ENCODE measurements at regions not wholly inside any gene's neighbourhood (a gene's known extent, or its start where the extent isn't known, plus 50 kb on each side); places are given as distances from the start of the nearest gene placed in this dataset.

DNA sequence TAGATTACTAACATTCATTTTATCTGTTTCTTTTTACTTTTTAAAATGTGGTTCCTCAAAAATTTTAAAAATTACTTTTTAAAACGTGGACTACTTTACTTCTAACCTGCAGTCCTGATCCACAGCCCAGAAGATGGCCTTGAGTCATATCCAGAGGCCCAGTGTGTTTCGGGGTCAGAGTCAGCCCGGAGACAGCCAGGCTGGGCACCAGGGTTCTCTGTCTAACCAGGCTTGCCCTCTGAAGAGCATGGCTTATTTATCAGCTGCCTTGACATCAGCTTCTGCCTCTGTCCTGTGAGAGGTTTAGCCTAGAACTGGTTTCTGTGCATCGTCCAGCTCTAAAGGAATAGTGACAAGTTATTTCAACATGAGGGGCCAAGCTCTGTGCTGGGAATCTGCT is 332.0 kb downstream of the FGF9 start:
- TF ChIP-seq NRF1 (IDR thresholded peaks at IDR 0.05; ENCODE audit: low read depth, low read length) (no peak), ELF1 (IDR thresholded peaks at IDR 0.05) (no peak), TCF12 (IDR thresholded peaks at IDR 0.05) (no peak), RXRA (IDR thresholded peaks at IDR 0.05; ENCODE audit: borderline replicate concordance, low read depth) (no peak), FOSL2 (IDR thresholded peaks at IDR 0.05; ENCODE audit: borderline replicate concordance, low read depth) (no peak)
- TF ChIP-seq, protein P1, sequence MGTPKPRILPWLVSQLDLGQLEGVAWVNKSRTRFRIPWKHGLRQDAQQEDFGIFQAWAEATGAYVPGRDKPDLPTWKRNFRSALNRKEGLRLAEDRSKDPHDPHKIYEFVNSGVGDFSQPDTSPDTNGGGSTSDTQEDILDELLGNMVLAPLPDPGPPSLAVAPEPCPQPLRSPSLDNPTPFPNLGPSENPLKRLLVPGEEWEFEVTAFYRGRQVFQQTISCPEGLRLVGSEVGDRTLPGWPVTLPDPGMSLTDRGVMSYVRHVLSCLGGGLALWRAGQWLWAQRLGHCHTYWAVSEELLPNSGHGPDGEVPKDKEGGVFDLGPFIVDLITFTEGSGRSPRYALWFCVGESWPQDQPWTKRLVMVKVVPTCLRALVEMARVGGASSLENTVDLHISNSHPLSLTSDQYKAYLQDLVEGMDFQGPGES (IDR thresholded peaks at IDR 0.05; ENCODE audit: low read depth, low read length): no peak
- H3K9me3 ChIP-seq: no peaks in the 10 kb centered on the region
- POLR2A ChIA-PET: no interaction called here

DNA sequence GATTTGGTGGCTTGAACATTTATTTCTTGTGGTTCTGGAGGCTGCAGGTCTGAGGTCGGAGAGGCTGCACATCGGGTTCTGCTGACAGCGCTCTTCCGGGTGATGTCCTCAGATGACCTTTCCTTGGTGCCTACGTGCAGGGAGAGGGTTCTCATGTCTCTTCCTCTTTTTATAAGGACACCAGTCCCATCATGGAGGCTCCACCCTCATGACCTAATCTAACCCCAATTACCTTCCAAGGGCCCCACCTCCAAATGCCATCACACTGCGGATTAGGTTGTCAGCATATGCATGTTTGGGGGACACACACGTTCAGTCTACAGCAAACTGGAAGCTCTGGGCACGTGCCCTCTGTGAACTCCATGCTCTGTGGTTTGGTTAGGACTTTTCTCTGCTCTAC is 338.6 kb downstream of the FGF9 start:
- H3K4me1 ChIP-seq (ENCODE audit: control insufficient read depth in 1 of 2, insufficient read depth in 2 of 2, low read depth in 1 of 2, low read length in 1 of 2): no peaks in the 10 kb centered on the region
- no peak overlapping the region for H3K4me3 ChIP-seq (ENCODE audit: low read depth in 2 of 2, low read length in 1 of 2)
- H3K36me3 ChIP-seq (replicated peaks in 1 of 2; ENCODE audit: control insufficient read depth in 1 of 2, insufficient read depth in 2 of 2, low read length in 1 of 2): no peaks in the 10 kb centered on the region
- H3K27ac ChIP-seq (ENCODE audit: low read depth in 2 of 2, low read length in 1 of 2): no peak overlapping the region
- no peak for DNase-seq
- H3K9ac ChIP-seq: no peak overlapping the region
- H3K4me2 ChIP-seq: no peak overlapping the region
- H3K27me3 ChIP-seq (ENCODE audit: insufficient read depth): no peaks in the 10 kb centered on the region
- H3F3A ChIP-seq (replicated peaks; ENCODE audit: insufficient read depth): no peaks in the 10 kb centered on the region
- H3K79me2 ChIP-seq (ENCODE audit: insufficient read depth): no peaks in the 10 kb centered on the region
- no peaks in the 10 kb centered on the region for H3K9me3 ChIP-seq
- H4K20me1 ChIP-seq (ENCODE audit: insufficient read depth): no peaks in the 10 kb centered on the region
- 16% methylated on average over 8 of the region's 8 CpGs for WGBS (ENCODE audit: low lambda C conversion rate)
- TF ChIP-seq YY1 (IDR thresholded peaks at IDR 0.05; ENCODE audit: low read depth) (no peak), FOSL2 (IDR thresholded peaks at IDR 0.05; ENCODE audit: borderline replicate concordance, low read depth) (no peak), TCF12 (IDR thresholded peaks at IDR 0.05) (no peak), FOXM1 (IDR thresholded peaks at IDR 0.05; ENCODE audit: low read depth) (no peak), SMC3 (IDR thresholded peaks at IDR 0.05; ENCODE audit: low read depth, low read length) (no peak), CHD2 (IDR thresholded peaks at IDR 0.05; ENCODE audit: low read length, partially characterized antibody) (no peak), SIN3A (IDR thresholded peaks at IDR 0.05; ENCODE audit: borderline replicate concordance, low read depth, low read length) (no peak), RAD21 (IDR thresholded peaks at IDR 0.05; ENCODE audit: low read length) (no peak)
- TF ChIP-seq, protein P2, sequence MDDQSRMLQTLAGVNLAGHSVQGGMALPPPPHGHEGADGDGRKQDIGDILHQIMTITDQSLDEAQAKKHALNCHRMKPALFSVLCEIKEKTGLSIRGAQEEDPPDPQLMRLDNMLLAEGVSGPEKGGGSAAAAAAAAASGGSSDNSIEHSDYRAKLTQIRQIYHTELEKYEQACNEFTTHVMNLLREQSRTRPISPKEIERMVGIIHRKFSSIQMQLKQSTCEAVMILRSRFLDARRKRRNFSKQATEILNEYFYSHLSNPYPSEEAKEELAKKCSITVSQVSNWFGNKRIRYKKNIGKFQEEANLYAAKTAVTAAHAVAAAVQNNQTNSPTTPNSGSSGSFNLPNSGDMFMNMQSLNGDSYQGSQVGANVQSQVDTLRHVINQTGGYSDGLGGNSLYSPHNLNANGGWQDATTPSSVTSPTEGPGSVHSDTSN (IDR thresholded peaks at IDR 0.05): no peak
- ChIA-PET CTCF (no interaction called here), POLR2A (no interaction called here)
- H3K9me2 ChIP-seq: no peaks in the 10 kb centered on the region
- no peak overlapping the region for H2AFZ ChIP-seq (ENCODE audit: low read depth)

More for the DNA sequence above, 332.0 kb downstream of the FGF9 start:
- Histone ChIP-seq H3K4me1 (ENCODE audit: control insufficient read depth in 1 of 2, insufficient read depth in 2 of 2, low read depth in 1 of 2, low read length in 1 of 2) (no peaks in the 10 kb centered on the region), H3K9me2 (no peaks in the 10 kb centered on the region), H3K4me2 (no peak overlapping the region), H3K36me3 (replicated peaks in 1 of 2; ENCODE audit: control insufficient read depth in 1 of 2, insufficient read depth in 2 of 2, low read length in 1 of 2) (no peaks in the 10 kb centered on the region), H3K27me3 (ENCODE audit: insufficient read depth) (no peaks in the 10 kb centered on the region), H3K9ac (no peak overlapping the region), H4K20me1 (ENCODE audit: insufficient read depth) (no peaks in the 10 kb centered on the region), H3F3A (replicated peaks; ENCODE audit: insufficient read depth) (no peaks in the 10 kb centered on the region), H3K4me3 (ENCODE audit: low read depth in 2 of 2, low read length in 1 of 2) (no peak overlapping the region), H3K79me2 (ENCODE audit: insufficient read depth) (no peaks in the 10 kb centered on the region), H2AFZ (ENCODE audit: low read depth) (no peak overlapping the region), H3K27ac (ENCODE audit: low read depth in 2 of 2, low read length in 1 of 2) (no peak overlapping the region)
- no peak for DNase-seq
- WGBS (ENCODE audit: low lambda C conversion rate): 0% methylated on average over 4 of the region's 4 CpGs
- CTCF ChIA-PET: no interaction called here

All from SK-N-SH (cell line).